GM19240 (cell line): ENCODE measurements at regions not wholly inside any gene's neighbourhood (a gene's known extent, or its start where the extent isn't known, plus 50 kb on each side); places are given as distances from the start of the nearest gene placed in this dataset.

Source experiments
- DNase-seq: peaks from one replicate; pipeline ENCODE4 v3.0.0; 2011; ENCODE audit warnings: low spot score; ENCODE audit not compliant: insufficient read length

DNA sequence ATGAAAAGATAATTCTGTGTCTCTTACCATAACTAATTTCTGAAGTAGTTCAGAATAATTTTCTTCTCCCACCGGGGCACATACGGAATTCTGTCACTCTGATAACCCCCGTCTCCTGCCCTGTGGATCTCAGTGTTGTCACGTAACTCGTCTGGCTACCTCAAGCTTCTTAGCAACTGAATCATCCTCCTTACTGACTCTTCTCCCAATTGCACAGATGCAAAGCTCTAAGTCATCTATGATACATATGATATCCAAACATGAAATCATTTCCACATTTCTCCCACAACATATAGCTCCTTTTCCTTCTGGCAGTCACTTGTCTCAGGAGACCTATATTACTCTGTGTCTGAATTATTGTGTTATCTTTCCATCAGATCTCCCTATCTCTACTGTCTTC lies 1043.1 kb upstream of the TENM3 start:
- no peak for DNase-seq

DNA sequence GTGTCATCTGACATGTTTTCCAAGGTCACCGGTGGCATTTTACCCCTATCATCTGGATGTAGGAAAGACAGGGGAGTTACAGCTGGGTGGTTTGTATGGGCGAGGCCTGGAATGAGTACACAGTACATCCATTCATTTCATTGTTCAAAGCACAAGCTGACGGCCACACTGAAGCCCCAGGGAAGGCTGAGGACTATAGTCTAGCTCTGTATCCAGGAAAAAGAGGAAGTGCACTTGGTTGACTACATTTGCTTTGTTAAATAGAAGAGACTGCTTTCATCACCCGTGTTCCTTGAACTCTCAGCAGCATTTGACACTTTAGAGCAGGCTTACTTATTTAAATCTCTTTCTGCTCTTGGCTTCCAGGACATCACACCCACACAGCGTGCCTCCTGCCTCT lies 1041.0 kb upstream of the TENM3 start:
- DNase-seq, result no peak

DNA sequence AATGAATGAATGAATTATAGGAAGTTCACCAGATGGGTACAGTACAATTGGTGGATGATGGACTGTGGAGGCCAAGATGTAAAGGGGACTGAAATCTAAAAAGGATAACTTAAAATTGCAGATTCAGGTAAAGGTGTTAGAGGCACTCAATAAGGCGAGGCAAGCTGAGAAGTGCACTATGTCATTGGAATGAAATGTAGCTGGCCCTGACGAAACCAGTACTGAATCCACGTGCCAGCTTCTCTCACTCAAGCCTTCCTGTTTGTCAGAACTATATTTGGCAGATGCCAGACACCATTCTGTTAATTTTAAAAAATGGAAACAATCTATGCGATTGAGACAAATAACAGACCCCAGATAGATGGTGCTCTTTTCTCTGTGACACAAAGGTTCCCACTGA lies 1039.1 kb upstream of the TENM3 start:
- DNase-seq, result no peak

DNA sequence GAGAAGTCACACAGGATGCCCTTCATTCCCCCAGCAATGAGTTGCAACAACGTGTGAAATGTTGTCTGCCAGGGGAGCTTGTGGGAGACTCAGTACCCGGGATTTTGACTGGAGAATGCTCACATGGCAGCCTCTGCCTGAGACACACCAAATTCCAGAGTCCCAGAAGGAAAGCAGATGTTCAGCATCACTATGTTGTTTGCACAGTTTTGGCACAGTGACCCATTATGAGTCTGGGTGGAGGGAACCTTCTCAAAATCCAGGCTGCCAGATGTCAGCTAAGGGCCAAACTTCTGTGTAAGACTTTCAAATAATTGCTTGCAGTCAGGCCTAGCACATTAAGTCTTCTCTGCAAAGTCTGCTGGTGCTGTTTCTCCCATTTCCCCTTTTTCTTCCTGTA lies 1029.7 kb upstream of the TENM3 start:
- DNase-seq, result no peak

DNA sequence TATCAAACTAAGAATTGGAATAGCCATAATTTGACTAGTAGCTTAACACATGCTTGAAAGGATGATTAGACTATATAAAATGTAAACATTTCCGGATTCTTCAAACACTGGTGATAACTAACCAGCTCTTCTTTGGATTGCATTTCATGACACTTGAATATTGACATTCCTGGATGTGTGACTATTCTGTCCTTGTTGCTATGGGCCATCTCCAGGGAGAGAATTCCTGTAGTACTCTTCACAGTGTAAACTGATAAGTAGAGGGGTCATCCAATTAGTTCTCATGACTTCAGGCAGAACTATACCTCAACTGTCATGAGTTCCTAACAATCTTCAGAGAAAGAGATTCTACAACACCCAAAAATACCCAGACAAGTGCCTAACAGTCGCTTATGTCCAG lies 1026.7 kb upstream of the TENM3 start:
- DNase-seq, result no peak

DNA sequence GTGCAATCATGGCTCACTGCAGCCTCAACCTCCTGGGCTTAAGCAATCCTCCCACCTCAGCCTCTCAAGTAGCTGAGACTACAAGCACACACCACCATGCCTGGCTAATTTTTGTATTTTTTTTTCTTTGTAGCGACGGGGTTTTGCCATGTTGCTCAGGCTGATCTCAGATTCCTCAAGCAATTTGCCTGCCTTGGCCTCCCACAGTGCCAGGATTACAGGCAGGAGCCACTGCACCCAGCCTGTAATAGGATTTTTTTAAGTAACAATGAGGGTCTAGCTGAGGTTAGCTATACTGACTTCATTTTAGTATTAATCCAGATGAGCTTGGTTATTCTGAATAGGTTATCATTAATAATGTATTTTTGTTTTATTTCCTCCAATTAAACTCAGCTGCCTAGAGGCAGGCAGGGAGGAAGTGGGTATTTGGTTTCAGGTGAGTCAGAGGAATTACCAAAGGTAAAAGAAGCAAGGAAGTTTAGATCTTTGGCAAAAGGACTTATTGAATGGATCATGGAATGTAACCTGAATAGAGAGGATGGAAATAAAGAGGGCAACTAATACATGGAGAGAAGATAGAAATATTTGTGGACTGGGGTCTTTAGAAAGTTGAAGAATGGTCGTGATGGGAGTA lies 1023.3 kb upstream of the TENM3 start:
- DNase-seq, result no peak

DNA sequence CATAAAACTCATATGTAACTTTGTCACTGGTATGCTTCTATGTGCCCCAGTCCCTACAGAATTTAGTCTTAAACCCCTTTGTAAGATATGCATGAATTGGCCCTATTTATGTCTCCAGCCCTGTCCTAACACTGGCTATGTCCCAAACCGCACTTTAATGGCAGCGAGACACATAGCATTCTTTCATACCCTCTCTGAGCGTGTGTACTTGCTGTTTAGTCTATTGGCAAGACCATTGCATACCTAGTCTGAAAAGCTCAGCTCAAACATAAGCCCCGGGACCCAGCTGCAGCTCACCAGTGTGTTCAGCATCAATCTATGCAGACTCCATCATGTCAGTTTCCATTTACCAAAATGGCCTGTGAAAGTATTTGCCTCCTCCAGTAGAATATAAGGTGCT lies 1018.4 kb upstream of the TENM3 start:
- no peak for DNase-seq

DNA sequence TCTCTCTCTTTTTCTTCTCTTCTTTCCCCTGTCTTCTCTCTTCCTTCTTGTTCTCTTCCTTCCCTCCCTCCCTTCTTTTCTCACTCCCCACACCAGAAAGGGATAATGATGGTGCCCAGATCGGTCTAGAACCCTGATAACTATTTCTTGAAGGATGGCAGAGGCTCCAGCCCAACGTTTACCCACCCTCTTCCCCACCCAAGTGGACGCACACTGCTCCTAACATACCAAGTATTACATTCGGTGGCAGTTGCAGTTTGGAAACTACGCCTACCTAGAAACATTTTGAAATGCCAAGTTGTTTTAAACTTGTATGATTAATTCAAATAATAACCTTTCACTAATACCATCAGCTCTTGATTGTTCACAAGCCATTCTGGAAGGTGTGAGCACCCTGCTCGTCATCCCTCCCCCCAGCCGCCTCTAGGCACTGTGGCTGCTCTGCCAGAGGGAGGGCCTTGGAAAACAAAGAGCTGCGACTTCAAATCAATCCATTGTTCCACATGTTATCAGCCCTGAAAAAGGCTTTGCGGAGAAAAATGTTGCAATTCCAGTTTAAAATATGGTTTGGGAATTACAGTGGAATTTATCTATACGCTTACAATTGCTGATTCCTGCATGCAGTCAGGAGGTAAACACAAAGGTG lies 1017.5 kb upstream of the TENM3 start:
- DNase-seq, result no peak

DNA sequence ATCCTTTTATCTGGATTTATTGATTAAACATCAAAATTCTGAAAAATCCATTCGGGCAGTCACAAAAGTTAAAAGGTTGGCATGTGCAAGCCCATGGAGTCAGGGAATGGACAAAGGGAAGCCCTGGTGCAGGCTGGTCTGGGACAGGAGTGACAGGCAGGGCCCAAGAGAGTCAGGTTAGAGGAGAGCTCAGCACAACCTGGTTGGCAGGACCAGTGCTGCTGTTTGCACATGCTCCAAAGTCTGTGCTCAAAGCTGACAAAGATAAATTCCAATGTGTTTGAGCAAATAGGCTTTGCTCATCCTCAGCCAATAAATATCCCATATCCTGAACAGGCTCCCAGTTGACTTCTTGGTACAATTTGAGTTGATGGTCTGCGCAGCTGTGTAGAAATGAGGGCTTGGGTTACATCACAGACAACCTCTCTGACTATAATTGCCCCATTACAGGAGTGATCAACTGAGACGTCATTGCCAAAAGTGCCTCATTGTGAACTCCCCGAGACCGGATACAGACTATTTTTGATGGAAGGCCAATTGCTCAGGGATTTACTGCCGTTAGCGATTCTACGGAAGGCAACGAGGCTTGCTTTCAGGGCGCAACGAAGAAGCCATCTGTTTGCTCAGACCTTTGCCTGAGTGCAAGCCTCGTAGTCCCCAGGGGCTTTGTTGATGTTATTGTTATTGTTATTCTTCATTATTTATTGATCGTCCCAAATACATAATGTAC lies 1008.1 kb upstream of the TENM3 start:
- no peak for DNase-seq

DNA sequence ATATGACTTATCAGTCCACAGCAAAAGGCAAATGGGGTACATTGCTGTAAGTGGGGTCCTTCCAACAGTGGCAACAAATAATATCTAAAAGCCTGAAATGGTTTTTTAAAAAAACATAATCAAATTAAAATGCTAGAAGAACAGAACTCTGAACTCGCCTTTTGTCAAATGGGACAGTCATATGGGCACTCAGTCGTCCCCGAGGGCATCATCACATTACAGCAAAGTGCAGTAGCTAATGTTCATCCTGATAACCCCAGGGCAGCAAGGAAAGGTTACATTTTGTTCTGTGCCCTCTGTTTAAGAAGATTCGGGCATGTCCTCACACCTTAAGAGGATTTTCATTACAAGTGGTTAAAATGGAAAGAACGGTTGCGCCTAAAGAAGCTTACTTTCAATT lies 997.9 kb upstream of the TENM3 start:
- no peak for DNase-seq

DNA sequence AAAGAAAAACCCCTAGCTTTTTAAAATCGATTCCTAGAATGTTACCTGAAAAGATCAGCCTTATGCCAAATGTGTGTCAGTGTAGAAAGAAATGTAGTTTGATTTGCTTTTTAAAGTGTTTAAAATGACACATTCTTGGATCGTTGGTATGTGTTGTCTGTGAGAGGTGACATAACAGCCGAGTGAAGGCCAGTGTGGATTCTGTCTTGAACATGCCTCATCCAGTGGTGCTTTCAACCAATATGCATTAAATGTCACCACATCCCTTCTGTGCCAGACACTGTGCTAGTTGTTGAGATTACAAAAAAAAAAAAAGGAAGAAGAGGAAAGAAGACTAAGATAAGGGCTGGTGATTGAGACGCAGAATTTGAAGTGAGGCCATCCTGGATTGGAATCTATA lies 994.2 kb upstream of the TENM3 start:
- DNase-seq, result no peak

DNA sequence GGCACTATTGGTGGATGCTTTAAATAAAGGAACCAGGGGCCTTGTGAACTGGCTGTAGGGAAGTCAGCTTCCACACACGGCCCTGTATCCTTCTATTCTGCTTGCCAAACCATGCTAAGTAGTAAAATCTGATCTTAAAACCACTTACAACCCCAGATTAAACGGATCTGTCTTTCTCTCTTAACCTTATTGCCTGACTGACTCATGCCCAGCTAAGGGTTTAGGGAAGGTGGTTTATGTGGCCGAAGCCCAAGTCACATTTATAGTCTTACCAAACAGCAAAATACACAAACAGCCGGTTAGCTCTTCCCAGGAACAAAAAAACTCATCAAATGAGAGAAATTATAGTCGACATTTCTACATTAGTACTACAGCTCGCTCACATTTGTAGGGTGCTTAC lies 988.4 kb upstream of the TENM3 start:
- DNase-seq, result no peak

DNA sequence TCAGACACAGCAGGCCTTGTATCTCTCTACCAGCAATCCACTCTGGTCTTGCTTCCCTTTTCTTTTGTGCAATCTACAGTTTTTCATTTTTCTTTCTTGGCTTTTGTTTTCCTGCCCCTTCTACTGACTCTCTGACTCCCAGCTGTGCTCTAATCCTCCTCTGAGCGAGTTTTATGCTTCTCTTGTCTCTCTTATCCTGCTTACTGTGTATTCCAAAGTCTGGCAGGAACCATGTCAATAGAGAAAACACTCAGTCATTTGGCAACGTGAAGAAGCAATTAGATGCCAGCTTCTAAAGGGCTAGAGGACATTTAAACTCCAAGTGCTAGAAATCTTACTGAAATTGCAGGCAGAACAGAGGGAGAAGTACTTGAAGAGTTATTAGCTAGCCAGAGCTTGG lies 984.6 kb upstream of the TENM3 start:
- no peak for DNase-seq

DNA sequence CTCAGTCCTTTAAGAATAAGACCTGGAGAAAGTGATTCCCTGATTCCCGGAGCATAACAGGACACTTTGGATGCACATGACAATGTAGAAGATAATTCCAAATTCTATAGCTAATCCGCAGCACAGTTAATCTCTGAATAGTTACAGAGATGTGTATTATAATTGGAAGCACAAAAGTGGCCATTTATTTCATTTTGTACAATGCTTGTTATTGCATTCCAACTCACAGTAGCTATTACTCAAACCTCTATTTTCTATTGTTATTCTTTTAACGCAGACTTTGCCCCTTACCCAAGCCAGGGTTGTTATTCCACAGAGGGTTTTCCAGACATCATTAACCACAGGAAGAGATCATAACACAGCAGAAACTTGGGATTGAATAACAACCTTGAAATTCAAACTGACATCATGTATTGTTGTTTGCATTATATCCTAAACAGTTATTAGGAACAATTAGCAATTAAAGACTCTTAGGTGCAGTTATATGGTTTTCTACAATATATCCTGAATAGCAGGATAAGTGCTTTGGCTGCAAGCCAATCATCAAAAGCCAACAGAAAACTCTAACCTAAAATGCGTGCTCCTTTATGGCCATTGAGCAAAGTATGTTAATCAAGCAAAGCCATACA lies 984.0 kb upstream of the TENM3 start:
- DNase-seq, result no peak

DNA sequence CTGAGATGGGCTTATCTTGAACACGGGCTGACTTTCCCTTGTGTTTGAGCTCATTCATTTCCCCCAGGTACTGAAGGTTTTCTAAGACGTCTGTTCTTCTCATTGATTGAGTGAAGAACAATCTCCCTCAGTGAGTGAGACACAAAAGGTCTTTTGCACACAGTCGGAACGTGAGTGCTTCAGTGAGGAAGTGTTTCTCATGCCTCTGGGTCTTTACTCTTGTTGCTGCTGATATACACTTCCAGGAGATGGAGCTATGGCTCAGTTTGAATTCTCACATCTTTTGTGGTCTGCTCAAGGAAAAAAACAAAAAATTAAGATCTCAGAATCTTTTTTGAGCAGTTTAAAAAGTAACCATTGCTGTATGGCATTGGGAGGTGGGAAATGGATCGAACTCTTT lies 981.9 kb upstream of the TENM3 start:
- DNase-seq, result no peak

DNA sequence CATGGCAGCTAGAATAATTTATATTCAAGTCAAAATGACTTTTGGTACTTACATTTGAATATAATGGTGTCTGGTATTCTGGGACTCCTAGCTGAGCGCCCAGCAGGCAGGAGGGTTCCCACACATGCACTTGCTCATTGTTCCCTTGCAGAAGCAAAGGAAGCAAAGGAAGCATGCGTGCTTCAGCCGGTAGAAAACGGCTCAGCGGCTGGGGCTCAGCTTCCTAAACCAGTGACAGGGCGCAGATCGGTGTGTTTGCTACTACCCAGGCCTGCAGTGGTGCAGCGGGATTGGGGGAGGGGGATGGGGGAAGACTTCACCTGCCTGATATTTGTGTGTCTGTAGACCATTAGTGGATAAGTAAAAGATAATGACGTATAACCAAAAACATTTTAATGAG lies 978.3 kb upstream of the TENM3 start:
- DNase-seq, result no peak

DNA sequence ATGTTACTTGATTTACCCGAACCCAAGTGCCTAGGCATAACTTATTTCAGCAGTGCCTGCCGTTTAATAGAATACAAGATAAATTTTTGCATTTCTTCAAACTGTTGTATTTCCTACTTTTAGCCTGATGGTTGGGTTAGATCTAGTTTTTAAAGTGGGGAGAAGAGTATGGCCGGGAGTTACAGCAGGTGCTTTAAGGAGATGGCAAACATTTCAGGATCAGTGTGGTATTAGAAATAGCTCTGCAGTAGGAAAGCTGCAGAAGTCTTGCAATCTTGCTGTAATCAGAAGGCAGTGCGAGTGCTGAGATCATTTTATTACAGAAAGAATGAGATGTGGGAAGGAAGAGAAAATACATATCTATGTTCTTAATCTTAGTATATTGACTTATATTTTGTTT lies 977.8 kb upstream of the TENM3 start:
- no peak for DNase-seq

DNA sequence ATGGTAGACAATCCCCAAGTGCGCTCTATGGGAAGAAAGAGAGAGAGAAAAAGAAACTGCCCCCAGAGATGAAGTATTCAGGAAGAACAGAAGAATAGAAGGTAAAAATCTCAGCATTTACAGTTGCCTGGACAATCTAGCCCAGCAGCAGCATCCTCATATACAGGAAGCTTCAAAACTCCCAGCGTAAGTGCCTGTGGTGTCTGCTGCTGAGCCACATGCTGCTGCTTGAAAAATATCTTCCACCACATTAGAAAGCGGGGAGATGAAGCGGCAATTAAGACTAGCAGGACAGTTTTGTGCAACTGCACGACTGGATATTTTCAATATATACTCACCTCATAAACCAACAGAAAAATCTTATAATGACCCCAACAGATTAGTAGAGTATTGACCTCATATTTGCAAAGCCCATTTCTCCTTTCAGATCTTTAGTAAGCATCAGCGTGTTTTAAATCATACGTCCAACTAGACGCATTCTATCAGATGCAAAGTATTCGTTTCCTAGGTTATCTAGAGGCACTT lies 972.0 kb upstream of the TENM3 start:
- DNase-seq, result no peak

DNA sequence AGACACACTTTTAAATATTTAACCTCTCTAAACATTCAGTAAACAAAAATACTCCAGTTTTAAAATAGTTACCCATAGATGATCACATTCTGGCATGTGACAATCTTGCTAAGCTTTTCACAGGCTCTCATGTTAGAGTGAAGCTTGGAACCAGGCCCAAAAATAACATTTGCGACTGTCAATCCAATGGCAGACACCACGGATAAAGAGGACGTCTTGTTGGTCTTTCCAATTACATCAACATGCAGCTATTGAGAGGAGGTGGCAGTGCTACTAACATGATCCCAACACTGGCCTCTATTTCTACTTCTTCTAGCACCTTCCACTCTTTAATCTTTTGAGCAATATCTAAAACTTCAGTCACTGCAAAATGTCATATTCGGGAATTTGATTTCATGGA lies 970.8 kb upstream of the TENM3 start:
- no peak for DNase-seq

DNA sequence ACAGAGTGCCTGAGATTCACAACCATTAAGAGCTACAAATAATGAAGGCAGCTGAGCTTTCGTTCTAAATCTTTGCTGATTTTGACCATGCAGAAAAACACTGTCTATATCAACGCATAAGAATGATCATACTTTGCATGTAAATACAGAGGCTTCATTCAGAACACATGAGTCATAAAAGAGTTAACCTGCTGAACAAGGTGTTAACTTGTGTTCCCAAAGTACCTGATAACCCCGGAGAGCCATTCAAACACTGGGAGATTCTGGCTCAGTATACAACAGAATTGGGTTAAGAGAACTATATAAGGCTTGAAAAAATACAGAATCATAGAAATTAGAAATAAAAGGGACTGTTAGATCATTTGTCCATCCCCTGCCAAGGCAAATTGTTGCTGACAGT lies 964.3 kb upstream of the TENM3 start:
- DNase-seq, result no peak

DNA sequence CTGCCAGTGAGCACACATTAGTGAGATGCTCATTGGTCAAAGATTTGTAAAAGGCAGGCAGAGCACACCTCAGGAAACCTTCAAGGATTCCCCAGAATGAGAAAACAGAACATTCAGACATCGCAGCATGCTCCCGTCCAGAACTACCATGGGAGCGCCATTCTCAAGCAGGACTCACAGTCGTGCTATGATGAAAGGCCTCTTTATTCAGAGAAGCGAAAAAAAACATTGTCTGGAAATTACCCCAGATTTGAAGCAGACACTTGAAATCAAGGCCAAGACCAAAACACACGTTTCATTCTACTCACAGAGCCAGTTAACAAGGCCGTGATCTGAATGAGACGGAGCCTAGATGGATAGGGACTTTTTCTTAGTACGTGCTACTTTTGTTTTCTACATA lies 961.8 kb upstream of the TENM3 start:
- no peak for DNase-seq

DNA sequence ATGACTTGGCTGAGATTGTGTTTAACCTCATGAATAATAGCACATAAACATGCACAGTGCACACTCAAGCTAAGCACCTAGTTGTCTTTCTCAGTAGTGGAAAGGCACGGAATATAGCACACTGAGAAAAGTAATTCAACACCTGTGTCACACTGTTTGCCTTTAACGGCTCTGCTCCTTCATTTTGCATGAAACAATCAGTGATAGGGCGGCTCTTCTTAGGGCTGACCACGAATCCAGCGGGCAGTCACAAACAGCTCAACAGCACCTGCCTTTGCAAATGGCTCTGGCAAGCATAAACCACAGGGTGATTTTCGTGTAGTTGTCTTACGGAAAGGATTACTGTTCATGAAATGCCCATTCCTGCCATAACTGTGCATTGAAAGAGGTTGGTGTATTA lies 954.0 kb upstream of the TENM3 start:
- no peak for DNase-seq
